A673 (cell line): ENCODE measurements at regions not wholly inside any gene's neighbourhood (a gene's known extent, or its start where the extent isn't known, plus 50 kb on each side); places are given as distances from the start of the nearest gene placed in this dataset.

Experiments used
- BruUV-seq: library from RNA; stranded (reverse); fragments of 400-500 nt; replicated peaks from 2 replicates; lab custom pipeline; 2021; lab: Mats Ljungman, UMichigan
- CTCF ChIA-PET: fragments of 300-600 bp; sonication (Branson Sonifier 250); formaldehyde crosslinking; loops from one replicate; lab custom pipeline; 2022; ENCODE audit warnings: antibody characterized with exemption; lab: Charles Lee
- POLR2A ChIA-PET: fragments of 300-600 bp; sonication (Branson Sonifier 250); formaldehyde crosslinking; loops from one replicate; lab custom pipeline; 2022; ENCODE audit warnings: antibody characterized with exemption; ENCODE audit not compliant: low non-redundant PET; lab: Charles Lee
- DNase-seq: peaks from one replicate; pipeline ENCODE4 v3.0.0-alpha.2; 2015; ENCODE audit warnings: low spot score
- H3K27ac ChIP-seq: fragments of 200-600 bp; sonication (generic); 2 replicates; pipeline ENCODE4 v1.5.1; 2016; ENCODE audit warnings: mixed run types, low read depth, mild to moderate bottlenecking, mixed read lengths, antibody characterized with exemption, low read length; ENCODE audit not compliant: poor library complexity, severe bottlenecking
- H3K27me3 ChIP-seq: fragments of 200-600 bp; sonication (generic); replicated peaks from 2 replicates; pipeline ENCODE4 v1.6.1; 2017; ENCODE audit warnings: mixed run types, low read depth, mild to moderate bottlenecking, mixed read lengths, antibody characterized with exemption, low read length; ENCODE audit not compliant: insufficient read depth, poor library complexity
- H3K36me3 ChIP-seq: fragments of 200-600 bp; sonication (generic); 2 replicates; pipeline ENCODE4 v1.6.1; 2016; ENCODE audit warnings: mixed run types, mild to moderate bottlenecking, mixed read lengths, antibody characterized with exemption, low read length; ENCODE audit not compliant: insufficient read depth, poor library complexity, severe bottlenecking
- H3K4me1 ChIP-seq: fragments of 200-600 bp; sonication (generic); 2 replicates; pipeline ENCODE4 v1.6.1; 2017; ENCODE audit warnings: mixed run types, mild to moderate bottlenecking, mixed read lengths, antibody characterized with exemption, low read length; ENCODE audit not compliant: insufficient read depth, poor library complexity, severe bottlenecking
- H3K4me3 ChIP-seq: fragments of 200-600 bp; sonication (generic); 2 replicates; pipeline ENCODE4 v1.5.1; 2016; ENCODE audit warnings: low read depth, mixed run types, mild to moderate bottlenecking, mixed read lengths, low read length; ENCODE audit not compliant: poor library complexity, severe bottlenecking
- H3K9me3 ChIP-seq: fragments of 200-600 bp; sonication (generic); 2 replicates; pipeline ENCODE4 v1.6.1; 2016; ENCODE audit warnings: mixed run types, low read depth, mild to moderate bottlenecking, mixed read lengths, antibody characterized with exemption, low read length; ENCODE audit not compliant: poor library complexity, severe bottlenecking
- CTCF ChIP-seq: fragments of 300-800, 200-600 bp; sonication (generic); conservative IDR thresholded peaks from 2 replicates; pipeline ENCODE4 v1.5.1; 2017; ENCODE audit warnings: low read depth, mild to moderate bottlenecking, antibody characterized with exemption, low read length, moderate library complexity, mixed read lengths
- EZH2 ChIP-seq: fragments of 200-600 bp; sonication (generic); IDR thresholded peaks from 2 replicates; pipeline ENCODE4 v1.6.1; 2017; ENCODE audit warnings: borderline replicate concordance, low read depth, mild to moderate bottlenecking, mixed read lengths, antibody characterized with exemption, low read length; ENCODE audit not compliant: poor library complexity, severe bottlenecking
- intact Hi-C: fragments of 100-400 bp; cut with micrococcal nuclease; formaldehyde crosslinking; loops from one replicate; pipeline ENCODE4 v1.10.0; 2022; ENCODE audit not compliant: unreplicated experiment

- H3K27ac ChIP-seq = no peak overlapping the region
- H3K9me3 ChIP-seq = no peaks in the 10 kb centered on the region
- no peaks in the 10 kb centered on the region for H3K36me3 ChIP-seq
- no peaks in the 10 kb centered on the region for H3K4me1 ChIP-seq
- TF ChIP-seq EZH2 (no peak), CTCF (no peak)
- no peaks in the 10 kb centered on the region for H3K27me3 ChIP-seq
- ChIA-PET CTCF (no interaction called here), POLR2A (no interaction called here)
- intact Hi-C loops = no loop called here
- no peak for DNase-seq
- no TSS peak for BruUV-seq
- H3K4me3 ChIP-seq = no peak overlapping the region
Measured at GRCh38 chr15:38201714-38202113, 50.9 kb upstream of the SPRED1 start.

GRCh38 chr15:38202361-38202760 lies 50.3 kb upstream of the SPRED1 start:
- CTCF ChIA-PET = no interaction called here
- BruUV-seq = no TSS peak

More at GRCh38 chr15:38202361-38202760, 50.3 kb upstream of the SPRED1 start:
- no peak for TF ChIP-seq EZH2
- POLR2A ChIA-PET = no interaction called here
- DNase-seq = no peak
- Histone ChIP-seq H3K36me3 (no peaks in the 10 kb centered on the region), H3K27me3 (no peaks in the 10 kb centered on the region), H3K27ac (no peak overlapping the region), H3K4me1 (no peaks in the 10 kb centered on the region), H3K9me3 (no peaks in the 10 kb centered on the region), H3K4me3 (no peak overlapping the region)
- intact Hi-C loops = no loop called here
